Gastrocnemius medialis (tissue), 4 donors: ENCODE measurements at regions not wholly inside any gene's neighbourhood (a gene's known extent, or its start where the extent isn't known, plus 50 kb on each side); places are given as distances from the start of the nearest gene placed in this dataset.

ENCODE experiments used
- CTCF ChIP-seq, 5 experiments: fragments of 450-650 bp in 3 of 5; fragments of 200-600 bp in 2 of 5; sonication (generic) in 2 of 5; IDR thresholded peaks in 4 of 5; conservative IDR thresholded peaks in 1 of 5; 1 replicate in 4 of 5; 2 replicates in 1 of 5; pipeline ENCODE4 v1.5.1; 2016 to 2019; ENCODE audit warnings: antibody characterized with exemption in 5 of 5, mild to moderate bottlenecking in 3 of 5, moderate library complexity in 3 of 5
- POLR2A ChIP-seq, 2 donors: fragments of 450-650 bp; IDR thresholded peaks; one replicate each; pipeline ENCODE4 v1.6.1; 2017; ENCODE audit warnings: antibody characterized with exemption in 2 of 2, mild to moderate bottlenecking in 2 of 2, moderate library complexity in 2 of 2

- no peak for TF ChIP-seq CTCF (IDR thresholded peaks at IDR 0.05 in 4 of 5, conservative IDR thresholded peaks at IDR 0.05 in 1 of 5)
- TF ChIP-seq POLR2A (IDR thresholded peaks at IDR 0.05) = no peak
These were observed 326.1 kb downstream of the TMEM121 start for GRCh38 chr14:105852378-105853088.
